RWPE2 (cell line): ENCODE measurements at regions not wholly inside any gene's neighbourhood (a gene's known extent, or its start where the extent isn't known, plus 50 kb on each side); places are given as distances from the start of the nearest gene placed in this dataset.

Source experiments
- ATAC-seq: fragments of 200-7000 bp; cut with Tn5 transposase; 3 replicates; pipeline ENCODE4 v1.9.1; 2021; ENCODE audit warnings: low read depth
- DNase-seq: peaks from one replicate; pipeline ENCODE4 v3.0.0-alpha.2; 2020; ENCODE audit warnings: low spot score
- H3K27ac ChIP-seq: fragments of 450-650 bp; 2 replicates; pipeline ENCODE4 v1.5.1; 2017; ENCODE audit warnings: mild to moderate bottlenecking; ENCODE audit not compliant: poor library complexity, severe bottlenecking
- H3K27me3 ChIP-seq: fragments of 250-450 bp; sonication (Bioruptor Pico); 2 replicates; pipeline ENCODE4 v1.5.1; 2021; ENCODE audit warnings: mild to moderate bottlenecking, moderate library complexity; ENCODE audit not compliant: insufficient read depth, poor library complexity, severe bottlenecking
- H3K36me3 ChIP-seq: fragments of 250-450 bp; sonication (Bioruptor Pico); 2 replicates; pipeline ENCODE4 v1.5.1; 2020; ENCODE audit warnings: low read depth, mild to moderate bottlenecking, moderate library complexity
- H3K4me1 ChIP-seq: fragments of 250-450 bp; sonication (Bioruptor Pico); 2 replicates; pipeline ENCODE4 v1.5.1; 2021; ENCODE audit warnings: mild to moderate bottlenecking, moderate library complexity; ENCODE audit not compliant: insufficient read depth, poor library complexity, severe bottlenecking
- H3K4me3 ChIP-seq: fragments of 250-450 bp; sonication (Bioruptor Pico); 2 replicates; pipeline ENCODE4 v1.5.1; 2021; ENCODE audit warnings: mild to moderate bottlenecking, moderate library complexity; ENCODE audit not compliant: severe bottlenecking
- H3K9me3 ChIP-seq: fragments of 250-450 bp; sonication (Bioruptor Pico); 2 replicates; pipeline ENCODE4 v1.5.1; 2021; ENCODE audit warnings: mild to moderate bottlenecking, moderate library complexity; ENCODE audit not compliant: severe bottlenecking
- CTCF ChIP-seq: fragments of 450-650 bp; IDR thresholded peaks from one replicate; pipeline ENCODE4 v1.5.1; 2017; ENCODE audit warnings: mild to moderate bottlenecking, moderate library complexity; ENCODE audit not compliant: poor library complexity, severe bottlenecking

GRCh38 chr2:63676135-63676534 is 87.4 kb downstream of the MDH1 start:
- ATAC-seq (no peak), DNase-seq (no peak)
- Histone ChIP-seq H3K36me3 (no peaks in the 10 kb centered on the region), H3K9me3 (no peaks in the 10 kb centered on the region), H3K4me3 (no peak overlapping the region), H3K4me1 (no peaks in the 10 kb centered on the region), H3K27ac (no peak overlapping the region), H3K27me3 (no peaks in the 10 kb centered on the region)
- no peak for TF ChIP-seq CTCF

DNA sequence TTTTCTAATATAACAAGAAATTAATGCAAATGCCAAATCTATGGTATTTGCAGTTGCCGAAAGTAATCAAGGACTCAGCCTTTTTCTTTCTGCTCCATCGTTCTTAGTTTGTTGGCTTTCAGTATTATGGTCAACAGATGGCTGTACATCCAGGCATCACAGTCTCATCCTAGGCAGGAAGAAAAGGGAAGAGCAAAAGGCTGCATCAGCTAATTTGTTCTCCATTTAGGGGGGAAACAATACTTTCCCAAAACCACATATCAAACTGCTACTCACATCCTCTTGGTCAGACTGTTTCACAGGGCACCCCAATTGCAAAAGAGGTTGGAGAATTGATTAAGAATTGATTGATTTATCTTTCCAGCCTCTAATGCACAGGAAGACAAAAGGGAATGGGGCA is 89.3 kb downstream of the MDH1 start:
- ATAC-seq (no peak), DNase-seq (no peak)
- Histone ChIP-seq H3K4me1 (peaks cover 7% of the 10 kb centered on the region), H3K36me3 (no peaks in the 10 kb centered on the region), H3K27me3 (no peaks in the 10 kb centered on the region), H3K27ac (no peak overlapping the region), H3K9me3 (no peaks in the 10 kb centered on the region), H3K4me3 (no peak overlapping the region)
- no peak for TF ChIP-seq CTCF

GRCh38 chr2:63678551-63678950 is 89.8 kb downstream of the MDH1 start:
- Histone ChIP-seq H3K36me3 (no peaks in the 10 kb centered on the region), H3K27ac (no peak overlapping the region), H3K4me1 (peaks cover 7% of the 10 kb centered on the region), H3K27me3 (no peaks in the 10 kb centered on the region), H3K9me3 (no peaks in the 10 kb centered on the region), H3K4me3 (no peak overlapping the region)
- DNase-seq (no peak), ATAC-seq (no peak)
- no peak for TF ChIP-seq CTCF

DNA sequence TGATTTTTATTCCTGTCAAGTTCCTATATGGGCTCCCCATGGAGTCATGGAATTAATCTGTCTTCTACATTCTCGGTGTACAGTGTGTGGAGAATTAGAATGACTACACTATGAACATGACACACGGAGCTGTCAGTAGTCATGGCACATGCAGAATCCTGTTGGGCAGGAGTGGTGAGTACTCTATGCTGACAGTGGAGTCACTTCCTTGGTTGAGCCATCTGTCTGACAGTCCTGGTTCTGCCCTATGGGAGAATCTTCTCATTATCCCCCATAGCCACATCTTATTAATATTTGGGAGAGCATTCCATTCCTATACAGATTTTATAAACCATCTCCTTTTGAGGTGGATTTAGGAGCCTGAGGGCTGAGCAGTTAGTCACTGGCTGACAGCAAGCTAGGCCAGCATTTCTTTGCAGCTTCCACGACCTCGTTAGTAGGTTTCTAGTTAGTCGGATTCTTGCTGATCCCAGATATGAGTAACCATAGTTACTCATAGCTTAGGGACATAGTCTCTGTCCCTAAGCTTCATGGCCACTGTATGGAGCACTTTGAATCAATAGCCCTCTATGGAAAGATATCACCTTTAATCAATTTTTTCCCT is 90.6 kb downstream of the MDH1 start:
- Histone ChIP-seq H3K36me3 (no peaks in the 10 kb centered on the region), H3K4me3 (no peak overlapping the region), H3K27me3 (no peaks in the 10 kb centered on the region), H3K9me3 (no peaks in the 10 kb centered on the region), H3K4me1 (peaks cover 7% of the 10 kb centered on the region), H3K27ac (no peak overlapping the region)
- ATAC-seq (peak; percentile 57; the same call in 2 of the 3 replicates), DNase-seq (no peak)
- TF ChIP-seq CTCF: no peak

- Histone ChIP-seq H3K4me1 (peaks cover 7% of the 10 kb centered on the region), H3K27me3 (no peaks in the 10 kb centered on the region), H3K4me3 (no peak overlapping the region), H3K27ac (no peak overlapping the region), H3K36me3 (no peaks in the 10 kb centered on the region), H3K9me3 (no peaks in the 10 kb centered on the region)
- ATAC-seq (no peak), DNase-seq (no peak)
- no peak for TF ChIP-seq CTCF
Measured at GRCh38 chr2:63680455-63680854, 91.7 kb downstream of the MDH1 start.
